AG04449 (cell line): ENCODE measurements at regions not wholly inside any gene's neighbourhood (a gene's known extent, or its start where the extent isn't known, plus 50 kb on each side); places are given as distances from the start of the nearest gene placed in this dataset.

Experiments used
- CTCF ChIA-PET: fragments of 350-600 bp; formaldehyde crosslinking; extraction: SDS; loops from one replicate; lab custom pipeline; 2021; ENCODE audit warnings: antibody characterized with exemption; lab: Yijun Ruan, JAX
- POLR2A ChIA-PET: fragments of 400-600, 350-600 bp; formaldehyde crosslinking; extraction: SDS; loops from one replicate; lab custom pipeline; 2020; ENCODE audit warnings: antibody characterized with exemption, inconsistent platforms; lab: Yijun Ruan, JAX
- DNase-seq: peaks from one replicate; pipeline ENCODE4 v3.0.0-alpha.2; 2010; ENCODE audit warnings: low read depth, low spot score
- H3K4me3 ChIP-seq: 2 replicates; pipeline ENCODE4 v1.5.1; 2011; ENCODE audit warnings: low read depth, mild to moderate bottlenecking, control low read depth, low read length
- CTCF ChIP-seq: IDR thresholded peaks from one replicate; pipeline ENCODE4 v1.5.1; 2011; ENCODE audit warnings: mild to moderate bottlenecking, moderate library complexity, low read length, control low read depth, inconsistent platforms; ENCODE audit not compliant: insufficient read depth; ENCODE audit errors: missing control alignments

- ChIA-PET POLR2A (interaction anchor here (0.7 kb wide), 1 partner anchor 442 kb away, joined by 3 read pairs; no protein-coding TSS in a partner anchor), CTCF (no interaction called here)
- no peak overlapping the region for H3K4me3 ChIP-seq
- DNase-seq, result no peak
- TF ChIP-seq CTCF, result no peak
Observed at GRCh38 chr2:182621191-182621590, 94.9 kb upstream of the DNAJC10 start.

DNA sequence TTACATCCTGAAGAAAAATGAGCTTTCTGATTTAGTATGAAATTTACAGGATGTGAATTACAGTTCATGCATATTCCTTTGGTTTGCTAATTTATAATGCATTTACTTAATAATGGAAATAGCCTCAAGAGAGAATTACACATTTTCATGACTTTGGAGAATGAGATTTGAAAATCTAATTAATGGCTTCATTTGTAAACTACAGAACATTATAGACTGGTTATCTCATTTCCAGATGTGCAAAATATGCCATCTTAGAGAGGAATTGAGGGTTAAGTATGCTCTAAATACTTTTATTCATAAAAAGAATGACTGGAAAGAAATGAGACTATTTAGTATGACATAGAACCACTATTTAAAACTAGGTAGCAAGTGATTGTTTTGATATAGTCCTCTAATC is 94.2 kb upstream of the DNAJC10 start:
- no peak for DNase-seq
- ChIA-PET CTCF (interaction anchor here (1.1 kb wide), 1 partner anchor 27 kb away, joined by 3 read pairs; no protein-coding TSS in a partner anchor), POLR2A (interaction anchor here (0.7 kb wide), 1 partner anchor 443 kb away, joined by 3 read pairs; no protein-coding TSS in a partner anchor)
- TF ChIP-seq CTCF, result no peak
- H3K4me3 ChIP-seq, result no peak overlapping the region

- no peak for TF ChIP-seq CTCF
- POLR2A ChIA-PET, result no interaction called here
- no peak overlapping the region for H3K4me3 ChIP-seq
- CTCF ChIA-PET, result interaction anchor here (1.1 kb wide), 1 partner anchor 27 kb away, joined by 3 read pairs; no protein-coding TSS in a partner anchor
- no peak for DNase-seq
Observed at GRCh38 chr2:182622231-182622630, 93.8 kb upstream of the DNAJC10 start.

- no peak overlapping the region for H3K4me3 ChIP-seq
- DNase-seq, result no peak
- ChIA-PET CTCF (no interaction called here), POLR2A (no interaction called here)
- TF ChIP-seq CTCF, result no peak
Observed at GRCh38 chr2:182625814-182626213, 90.2 kb upstream of the DNAJC10 start.

DNA sequence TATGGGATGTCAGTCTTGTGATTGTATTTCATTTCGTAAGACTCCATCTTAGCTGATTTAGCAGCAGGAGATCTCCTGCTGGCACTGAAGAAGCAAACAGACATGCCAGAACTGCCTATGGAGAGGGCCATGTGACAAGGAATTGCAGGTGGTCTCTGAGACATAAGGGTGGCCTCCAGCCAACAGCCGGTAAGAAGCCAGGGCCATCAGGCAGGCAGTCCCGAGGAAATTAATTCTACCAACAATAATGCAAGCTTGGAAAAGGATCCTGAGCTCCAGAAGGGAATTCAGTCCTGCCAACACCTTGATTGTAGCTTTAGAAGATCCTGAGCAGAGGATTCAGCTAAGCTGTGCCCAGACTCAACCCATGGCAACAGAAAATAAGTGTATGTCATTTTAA is 87.1 kb upstream of the DNAJC10 start:
- ChIA-PET CTCF (no interaction called here), POLR2A (no interaction called here)
- H3K4me3 ChIP-seq, result no peak overlapping the region
- no peak for DNase-seq
- TF ChIP-seq CTCF, result no peak

DNA sequence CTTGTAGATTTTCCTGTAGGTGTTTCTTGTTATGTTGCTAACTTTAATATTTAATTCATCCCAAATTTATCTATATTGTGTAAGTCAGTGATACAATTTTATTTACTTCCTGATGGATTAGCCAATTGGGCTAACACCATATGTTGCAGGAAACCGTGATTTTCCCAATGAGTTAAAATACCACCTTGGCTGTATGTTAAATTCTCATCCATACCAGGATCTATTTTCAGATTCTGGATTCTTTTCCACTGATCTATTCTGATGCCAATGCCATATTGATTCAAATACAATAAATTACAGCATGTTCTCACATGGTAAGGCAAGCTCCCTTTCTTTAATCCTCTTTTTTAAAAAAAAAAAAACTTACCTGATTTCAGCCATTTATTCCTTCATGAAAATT is 85.8 kb upstream of the DNAJC10 start:
- DNase-seq, result no peak
- ChIA-PET CTCF (no interaction called here), POLR2A (no interaction called here)
- no peak for TF ChIP-seq CTCF
- no peak overlapping the region for H3K4me3 ChIP-seq
